ENCODE measurements at regions not wholly inside any gene's neighbourhood (a gene's known extent, or its start where the extent isn't known, plus 50 kb on each side); places are given as distances from the start of the nearest gene placed in this dataset.

DNA sequence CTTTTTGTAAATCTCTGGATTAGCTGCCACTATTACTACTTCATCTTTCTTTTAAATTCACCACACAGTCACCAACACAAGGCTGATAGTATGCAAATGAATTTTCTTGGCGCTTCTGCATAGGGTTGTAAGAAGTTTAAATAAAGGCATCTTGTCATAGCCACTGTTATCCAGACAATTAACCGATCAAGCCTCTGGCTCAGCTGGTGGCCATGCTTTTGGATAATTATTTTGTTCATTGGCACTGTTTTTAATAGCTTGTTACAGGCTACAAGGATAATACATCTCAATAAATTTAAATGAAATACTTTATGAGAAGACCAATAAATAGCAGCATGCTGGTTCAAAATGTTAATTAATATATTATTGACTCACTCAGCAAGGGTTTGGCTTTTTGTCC, 1261.0 kb downstream of the FAM181B start:
- no peak for DNase-seq (ENCODE audit: extremely low read depth in 1 of 2, low read depth in 1 of 2)

DNA sequence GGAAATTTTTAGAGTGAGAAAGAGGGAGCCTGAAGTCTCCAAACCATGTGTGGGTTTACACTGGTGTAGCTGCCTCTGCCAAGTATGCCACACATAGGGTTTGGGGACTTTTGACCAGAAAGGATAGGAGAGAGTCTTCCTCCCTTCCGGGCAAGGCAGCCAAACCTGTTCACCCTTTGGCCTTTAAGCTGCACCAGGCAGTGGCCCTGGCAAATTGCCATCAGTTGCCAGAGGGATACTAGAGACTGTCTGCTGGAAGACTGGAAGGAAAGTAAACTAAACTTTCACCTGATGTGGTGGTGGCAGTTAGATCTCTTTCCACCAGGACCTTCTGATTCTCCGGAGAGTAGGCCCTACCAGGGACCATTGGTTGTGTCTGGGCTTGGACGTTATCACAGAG, 1263.2 kb downstream of the FAM181B start:
- no peak for DNase-seq (ENCODE audit: extremely low read depth in 1 of 2, low read depth in 1 of 2)

DNA sequence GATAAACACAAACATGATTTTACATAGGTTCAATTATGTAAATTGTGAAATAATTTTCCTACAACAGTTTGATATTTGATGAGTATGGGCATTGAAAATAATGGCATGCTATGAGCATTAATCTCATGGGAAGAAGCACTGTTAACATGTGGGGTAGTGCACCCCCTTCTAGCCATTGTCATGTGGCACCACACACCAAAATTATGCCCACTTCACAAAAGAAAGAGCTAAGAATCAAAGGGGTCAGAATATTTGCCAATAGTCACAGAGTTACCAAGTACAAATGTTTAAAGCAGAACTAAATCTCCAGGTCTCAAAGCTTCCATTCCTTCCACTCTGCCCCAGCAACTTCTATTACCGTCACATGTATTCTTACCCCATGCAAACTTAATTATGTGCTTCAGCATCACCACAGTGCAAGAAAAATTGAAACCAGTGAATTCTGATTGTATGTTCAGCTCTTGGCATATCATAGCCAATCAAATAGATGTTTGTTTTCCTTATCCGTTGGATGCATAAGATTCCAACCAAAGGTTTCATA, 1273.8 kb downstream of the FAM181B start:
- DNase-seq (ENCODE audit: extremely low read depth in 1 of 2, low read depth in 1 of 2) = no peak

DNA sequence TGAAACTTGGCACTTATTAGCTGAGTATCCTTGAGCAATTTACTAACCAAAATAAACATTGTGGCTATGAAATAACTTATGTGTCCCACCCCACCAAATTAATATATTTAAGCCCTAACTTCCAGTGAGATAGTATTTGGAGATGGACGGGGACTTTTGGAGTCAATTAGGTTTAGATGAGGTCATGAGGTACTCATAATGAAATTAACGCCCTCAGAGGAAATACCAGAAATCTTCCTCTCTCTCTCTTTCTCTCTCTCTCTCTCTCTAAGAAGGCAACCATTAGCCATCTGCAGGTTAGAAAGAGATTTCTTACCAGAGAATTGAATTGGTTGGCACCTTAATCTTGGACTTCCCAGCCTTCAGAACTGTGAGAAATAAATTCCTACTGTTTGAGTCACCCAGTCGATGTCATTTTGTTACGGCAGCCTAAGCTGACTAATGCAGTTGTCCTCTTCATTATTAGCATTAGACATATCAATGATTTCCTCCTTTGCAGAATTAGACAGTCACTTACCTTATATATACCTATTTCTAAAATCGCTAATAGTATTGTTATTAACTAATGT, 1284.0 kb downstream of the FAM181B start:
- DNase-seq (ENCODE audit: extremely low read depth in 1 of 2, low read depth in 1 of 2) = no peak

DNA sequence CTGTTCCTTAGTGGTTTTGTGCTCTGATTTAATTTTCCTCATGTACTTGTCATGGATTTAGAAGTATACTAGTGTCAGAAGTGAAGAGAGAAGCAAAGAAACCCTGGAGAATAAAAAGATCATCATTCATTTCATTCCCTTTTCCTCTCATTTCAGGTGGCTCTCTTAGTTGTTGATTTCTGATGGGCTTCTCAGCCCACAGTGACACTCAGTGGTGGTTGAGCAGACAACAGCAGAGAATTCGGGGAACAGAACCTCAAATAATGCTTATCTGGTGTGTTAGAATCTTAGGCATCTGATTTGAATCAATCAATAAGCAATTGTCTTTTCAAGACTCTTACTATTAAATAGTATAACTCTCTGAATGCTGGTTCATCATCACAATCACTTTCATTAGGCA, 1289.4 kb downstream of the FAM181B start:
- no peak for DNase-seq (ENCODE audit: extremely low read depth in 1 of 2, low read depth in 1 of 2)

DNA sequence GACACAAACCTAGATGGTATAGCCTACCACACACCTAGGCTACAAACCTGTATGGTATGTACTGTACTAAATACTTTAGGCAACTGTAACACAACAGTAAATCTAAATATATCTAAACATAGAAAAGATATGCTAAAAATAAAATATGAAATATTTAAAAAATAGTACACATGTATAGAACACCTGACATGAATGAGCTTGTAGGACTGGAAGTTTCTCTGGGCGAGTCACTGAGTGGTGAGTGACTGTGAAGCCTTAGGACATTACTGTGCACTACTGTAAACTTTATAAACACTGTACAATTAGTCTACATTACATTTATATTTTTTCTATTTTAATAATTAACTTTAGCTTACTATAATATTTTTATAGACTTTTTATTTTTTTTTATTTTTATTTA, 1301.3 kb downstream of the FAM181B start:
- DNase-seq (ENCODE audit: extremely low read depth in 1 of 2, low read depth in 1 of 2) = no peak

DNA sequence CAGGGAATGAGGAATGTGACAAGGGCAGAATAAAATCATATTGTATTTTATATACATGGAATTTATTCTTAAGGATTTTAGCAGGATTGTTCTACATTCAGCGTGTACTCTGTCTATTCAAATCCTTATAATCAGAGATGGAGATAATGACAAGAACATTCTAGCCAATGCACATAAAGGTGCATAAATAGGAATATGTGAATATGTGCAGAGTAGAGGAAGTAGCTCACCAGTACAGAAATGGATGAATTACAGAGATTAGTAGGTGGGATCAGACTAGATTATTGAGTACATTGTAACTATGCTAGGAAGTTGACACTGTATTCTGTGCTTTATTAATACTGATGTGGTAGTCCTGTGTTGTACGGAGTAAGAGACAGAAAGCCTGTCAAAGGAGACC, 1308.8 kb downstream of the FAM181B start:
- no peak for DNase-seq (ENCODE audit: extremely low read depth in 1 of 2, low read depth in 1 of 2)

DNA sequence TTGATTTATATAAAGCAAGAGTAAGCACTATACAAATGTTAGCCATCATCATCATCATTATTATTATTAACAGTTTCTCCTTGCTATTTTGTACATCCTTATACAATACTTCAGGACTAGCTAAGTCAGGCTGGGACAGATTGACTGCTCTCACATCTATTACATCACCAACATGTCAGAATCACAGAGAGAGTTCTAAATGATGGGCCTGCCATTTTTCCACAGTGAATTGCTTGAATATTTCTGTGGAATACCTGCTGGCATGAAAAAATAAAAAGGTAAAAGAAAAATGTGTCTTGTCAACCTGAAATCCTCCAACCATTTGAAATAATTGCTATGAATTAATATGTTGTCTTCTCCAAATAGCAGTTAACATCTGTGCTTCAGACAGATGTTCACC, 1311.3 kb downstream of the FAM181B start:
- no peak for DNase-seq (ENCODE audit: extremely low read depth in 1 of 2, low read depth in 1 of 2)

DNA sequence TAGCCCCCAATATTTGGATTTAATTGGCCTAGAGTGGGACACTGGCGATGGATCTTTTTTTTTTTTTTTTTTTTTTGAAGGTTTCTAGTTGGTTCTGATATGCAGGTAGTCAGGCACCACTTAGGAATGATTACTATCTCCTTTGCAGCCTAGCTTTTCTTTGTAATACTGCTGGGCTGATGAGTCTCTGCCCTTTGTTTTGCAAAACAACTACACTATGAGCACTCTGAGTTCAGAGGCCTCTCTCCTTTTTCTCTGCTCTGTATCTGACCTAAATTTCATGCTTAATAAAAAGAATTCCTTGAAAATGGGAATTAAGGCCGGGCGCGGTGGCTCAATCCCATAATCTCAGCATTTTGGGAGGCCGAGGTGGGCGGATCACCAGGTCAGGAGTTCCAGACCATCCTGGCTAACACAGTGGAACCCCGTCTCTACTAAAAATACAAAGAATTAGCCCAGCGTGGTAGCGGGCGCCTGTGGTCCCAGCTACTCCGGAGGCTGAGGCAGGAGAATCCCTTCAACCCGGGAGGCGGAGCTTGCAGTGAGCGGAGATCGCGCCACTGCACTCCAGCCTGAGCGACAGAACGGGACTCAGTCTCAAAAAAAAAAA, 1312.3 kb downstream of the FAM181B start:
- DNase-seq (ENCODE audit: extremely low read depth in 1 of 2, low read depth in 1 of 2) = no peak

DNA sequence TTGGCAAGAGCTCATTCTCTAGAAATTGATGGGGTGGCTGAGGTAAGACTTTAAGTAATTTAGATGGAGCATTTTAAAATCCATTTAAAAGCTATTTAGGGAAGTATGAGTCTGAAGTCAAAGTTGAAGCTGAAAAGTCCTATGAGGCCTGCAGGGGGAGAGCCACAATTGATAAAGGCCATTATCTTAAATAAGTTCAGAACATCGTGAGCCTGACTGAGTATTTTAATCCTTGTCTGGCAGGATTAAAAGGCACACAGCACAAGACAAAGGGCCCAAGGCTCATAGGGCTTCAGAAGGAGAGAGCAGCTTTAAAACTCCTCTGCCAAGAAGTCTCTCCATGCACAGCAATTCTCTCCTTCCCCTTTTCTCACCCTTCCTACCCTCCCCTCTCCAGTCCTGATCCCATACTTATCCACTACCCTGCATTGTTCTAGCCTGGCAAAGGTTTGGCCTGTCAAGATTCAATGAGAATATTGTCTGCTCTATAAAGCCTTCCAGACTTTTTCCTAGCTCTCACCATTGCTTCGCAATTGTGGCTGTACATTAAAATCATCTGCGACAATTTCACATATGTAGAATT, 1312.9 kb downstream of the FAM181B start:
- DNase-seq (ENCODE audit: extremely low read depth in 1 of 2, low read depth in 1 of 2) = no peak

DNA sequence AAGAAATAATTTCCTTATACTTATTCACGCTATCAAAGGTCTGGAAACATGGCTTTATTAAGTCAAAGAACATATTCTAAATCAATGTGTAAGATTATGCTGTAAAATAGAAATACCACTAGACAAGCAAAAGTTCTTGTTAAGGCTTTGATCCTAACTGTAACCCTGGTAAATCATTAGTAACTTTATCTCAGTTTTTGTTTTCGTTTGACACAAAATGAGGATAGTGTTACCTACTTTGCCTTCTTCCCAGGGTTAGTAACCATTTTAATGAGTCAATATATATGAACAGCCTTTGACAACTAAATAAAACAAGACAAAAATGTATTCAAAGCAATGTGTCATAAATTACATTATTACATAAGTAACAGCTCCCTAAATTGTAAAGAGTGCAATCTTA, 1336.3 kb downstream of the FAM181B start:
- no peak for DNase-seq (ENCODE audit: extremely low read depth in 1 of 2, low read depth in 1 of 2)

DNA sequence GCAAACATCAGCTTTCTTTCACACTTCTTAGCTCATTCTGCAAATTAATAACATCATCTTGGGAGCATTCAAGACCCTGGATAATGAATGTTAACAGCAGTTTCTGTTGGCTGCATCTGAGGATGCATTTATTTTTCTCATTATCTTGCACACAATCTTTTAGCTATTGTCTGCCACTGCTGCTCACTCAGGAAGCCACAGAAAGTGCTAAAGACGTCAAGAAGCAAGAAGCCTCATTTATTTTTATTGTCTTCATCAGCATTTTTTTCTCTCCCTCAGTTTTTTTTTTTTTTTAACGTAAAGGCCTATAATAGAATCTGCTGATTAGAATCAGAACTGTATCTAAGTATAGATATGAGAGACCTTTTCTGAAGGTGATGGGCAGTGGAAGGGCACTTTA, 1339.4 kb downstream of the FAM181B start:
- no peak for DNase-seq (ENCODE audit: extremely low read depth in 1 of 2, low read depth in 1 of 2)

DNA sequence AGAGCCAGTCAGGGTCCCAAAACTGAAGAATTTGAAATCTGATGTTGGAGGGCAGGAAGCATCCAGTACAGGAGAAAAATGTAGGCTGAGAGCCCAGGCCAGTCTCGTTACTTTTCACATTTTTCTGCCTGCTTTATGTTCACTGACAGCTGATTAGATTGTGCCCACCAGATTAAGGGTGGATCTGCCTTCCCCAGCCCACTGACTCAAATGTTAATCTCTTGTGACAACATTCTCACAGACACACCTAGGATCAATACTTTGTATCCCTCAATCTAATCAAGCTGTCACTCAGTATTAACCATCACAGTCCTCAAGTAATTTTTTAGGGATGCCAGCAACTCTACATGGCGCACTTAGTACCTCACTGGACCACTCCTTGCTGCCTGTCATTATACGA, 1345.3 kb downstream of the FAM181B start:
- no peak for DNase-seq (ENCODE audit: extremely low read depth in 1 of 2, low read depth in 1 of 2)

DNA sequence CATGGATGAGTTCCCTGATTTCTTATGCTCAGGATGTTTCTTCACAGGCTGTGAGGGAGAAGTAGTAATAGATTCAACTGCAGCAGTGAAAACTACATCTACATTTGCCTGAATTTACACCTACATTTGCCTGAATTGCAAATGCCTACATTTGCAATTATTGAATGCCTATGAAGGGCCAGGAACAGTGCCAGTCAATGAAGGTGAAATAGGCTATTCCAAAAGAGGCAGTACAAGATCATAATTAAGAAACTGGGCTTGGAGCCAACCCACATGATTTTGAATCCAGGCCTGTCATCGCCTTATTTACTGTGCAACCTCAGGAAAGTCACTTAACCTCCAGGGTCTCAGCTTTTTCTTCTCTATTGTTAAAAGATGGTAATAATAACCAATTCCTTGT, 1353.3 kb downstream of the FAM181B start:
- no peak for DNase-seq (ENCODE audit: extremely low read depth in 1 of 2, low read depth in 1 of 2)

DNA sequence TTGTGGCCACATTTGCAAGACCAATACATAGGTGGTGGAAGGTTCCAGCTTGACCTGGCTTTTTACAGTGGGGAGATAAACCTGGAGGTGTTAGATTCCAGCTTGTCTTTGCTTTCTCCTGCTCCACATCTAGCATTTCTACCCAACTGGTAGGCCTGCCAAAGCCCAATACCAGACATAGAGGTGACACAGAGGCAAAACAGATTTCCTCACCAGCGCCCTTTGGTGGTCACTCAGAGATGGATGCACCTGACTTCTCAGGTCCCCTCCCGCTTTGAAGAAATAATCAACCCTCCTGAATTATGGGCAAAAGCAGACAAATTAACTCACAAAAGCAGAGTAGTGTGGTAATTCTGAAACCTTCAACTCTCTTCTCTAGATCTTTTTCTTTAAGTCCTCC, 1356.2 kb downstream of the FAM181B start:
- DNase-seq (ENCODE audit: extremely low read depth in 1 of 2, low read depth in 1 of 2) = no peak

DNA sequence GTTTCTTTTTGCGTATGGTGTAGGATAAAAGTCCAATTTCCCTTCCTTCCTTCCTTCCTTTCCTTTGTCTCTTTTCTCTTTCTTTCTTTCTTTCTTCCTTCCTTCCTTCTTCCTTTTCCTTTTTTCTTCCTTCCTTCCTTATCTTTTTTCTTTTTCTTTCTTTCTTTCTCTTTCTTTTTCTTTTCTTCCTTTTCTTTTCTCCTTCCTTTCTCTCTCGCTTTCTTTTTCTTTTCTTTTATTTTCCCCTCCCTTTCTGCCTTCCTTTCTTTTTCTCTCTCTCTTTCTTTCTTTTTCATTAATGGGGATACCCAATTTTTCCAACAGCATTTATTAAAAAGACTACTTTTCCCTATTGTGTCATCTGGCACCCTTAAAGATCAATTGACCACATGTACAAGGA, 1359.7 kb downstream of the FAM181B start:
- DNase-seq (ENCODE audit: extremely low read depth in 1 of 2, low read depth in 1 of 2) = no peak

DNA sequence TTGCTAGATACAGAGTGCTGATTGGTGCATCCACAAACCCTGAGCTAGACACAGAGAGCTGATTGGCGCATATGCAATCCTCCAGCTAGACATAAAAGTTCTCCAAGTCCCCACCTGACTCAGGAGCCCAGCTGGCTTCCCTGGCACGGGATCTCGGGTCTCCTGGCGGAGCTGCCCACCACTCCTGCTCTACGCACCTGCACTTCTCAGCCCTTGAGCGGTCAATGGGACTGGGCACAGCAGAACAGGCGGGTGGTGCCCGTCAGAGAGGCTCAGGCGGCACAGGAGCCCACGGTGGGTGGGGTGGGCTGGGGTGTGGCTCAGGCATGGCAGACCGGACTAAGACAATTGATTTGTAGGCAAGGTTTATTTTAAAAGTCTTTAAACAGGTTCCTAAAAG, 1365.5 kb downstream of the FAM181B start:
- DNase-seq (ENCODE audit: extremely low read depth in 1 of 2, low read depth in 1 of 2) = no peak

DNA sequence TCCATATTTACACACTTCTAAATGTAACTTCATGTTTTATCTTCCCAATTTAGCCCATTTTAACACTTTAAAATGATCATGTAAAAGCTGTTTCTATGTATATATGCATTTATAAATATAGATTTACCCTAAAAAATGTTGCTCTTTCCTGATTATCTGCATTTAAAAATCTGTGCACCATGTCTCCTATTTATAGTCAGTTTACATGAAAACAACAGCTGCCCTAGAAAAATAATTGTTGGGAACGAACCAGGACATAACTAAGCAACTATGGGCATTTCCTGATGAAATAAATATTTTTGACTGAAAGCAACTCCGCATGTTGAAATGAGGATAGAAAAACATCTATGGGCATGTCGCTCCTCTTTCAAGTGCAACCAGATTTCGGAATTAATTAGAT, 1368.2 kb downstream of the FAM181B start:
- no peak for DNase-seq (ENCODE audit: extremely low read depth in 1 of 2, low read depth in 1 of 2)

DNA sequence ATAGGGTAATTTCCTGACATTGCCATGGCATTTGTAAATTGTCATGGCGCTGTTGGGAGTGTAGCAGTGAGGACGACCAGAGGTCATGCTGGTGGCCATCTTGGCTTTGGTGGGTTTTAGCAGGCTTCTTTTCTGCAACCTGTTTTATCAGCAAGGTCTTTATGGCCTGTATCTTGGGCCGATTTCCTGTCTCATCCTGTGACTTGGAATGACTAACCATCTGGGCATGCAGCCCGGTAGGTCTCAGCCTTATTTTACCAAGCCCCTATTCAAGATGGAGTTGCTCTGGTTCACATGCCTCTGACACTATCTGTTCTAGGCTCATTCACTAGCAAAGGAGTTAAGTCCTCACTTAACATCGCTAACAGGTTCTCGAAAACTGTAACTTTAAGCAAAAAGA, 1374.2 kb downstream of the FAM181B start:
- DNase-seq (ENCODE audit: extremely low read depth in 1 of 2, low read depth in 1 of 2) = no peak

DNA sequence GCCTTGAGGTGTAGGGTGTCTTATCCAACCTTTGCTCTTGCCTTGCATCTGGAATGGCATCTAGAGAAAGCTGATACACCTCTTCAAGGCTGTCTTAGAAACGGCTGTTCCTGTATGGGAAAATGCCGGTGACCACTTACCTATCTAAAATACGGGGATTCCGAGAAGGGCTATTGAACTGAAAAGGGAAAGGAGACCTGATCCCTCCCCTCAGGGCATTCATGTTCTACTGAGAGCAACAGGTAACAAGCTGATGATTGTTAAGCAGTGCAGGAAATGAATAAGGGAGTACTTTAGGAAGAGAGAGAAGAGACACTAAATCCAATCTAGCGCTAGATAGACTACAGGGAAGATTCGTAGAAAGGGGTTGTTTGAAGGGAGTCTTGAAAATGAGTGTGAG, 1388.1 kb downstream of the FAM181B start:
- DNase-seq (ENCODE audit: extremely low read depth in 1 of 2, low read depth in 1 of 2) = no peak

DNA sequence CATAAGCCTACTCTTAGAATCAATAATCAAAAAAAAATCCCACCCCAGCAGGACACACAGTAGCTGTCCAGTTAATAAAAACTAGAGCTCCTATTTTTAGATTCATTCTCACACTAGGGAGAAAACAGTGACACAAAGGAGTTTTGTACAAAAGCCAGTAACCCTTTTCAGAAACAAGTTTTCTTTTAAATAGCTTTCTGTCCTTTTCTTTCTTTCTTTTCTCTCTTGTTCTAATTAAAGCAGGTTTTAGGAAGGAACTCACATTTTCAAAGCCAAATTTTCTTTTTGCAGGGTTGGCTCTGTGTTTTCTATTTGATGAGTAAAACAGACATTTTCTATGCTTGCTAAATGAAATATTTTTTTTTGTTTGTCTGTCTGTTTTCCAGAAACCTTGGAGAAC, 1390.7 kb downstream of the FAM181B start:
- DNase-seq (ENCODE audit: extremely low read depth in 1 of 2, low read depth in 1 of 2) = no peak

DNA sequence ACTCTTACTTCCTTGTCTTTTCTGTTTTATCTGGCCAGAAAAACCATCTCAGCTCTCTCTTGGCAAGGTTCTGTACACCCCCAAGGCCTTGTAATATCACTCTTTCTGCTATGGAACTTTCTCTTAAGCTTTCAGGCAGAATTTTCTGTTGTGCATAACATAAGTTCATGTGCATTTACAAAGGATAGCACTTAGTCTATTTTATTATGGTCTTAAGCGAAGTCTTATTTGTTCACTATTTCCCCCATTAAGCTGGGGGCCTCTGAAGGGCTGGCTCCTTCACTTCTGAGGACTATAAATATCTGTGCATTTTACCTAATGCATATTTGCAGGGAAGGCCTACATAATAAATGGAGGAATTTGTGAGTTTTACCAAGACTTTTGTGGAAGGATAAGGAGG, 1393.4 kb downstream of the FAM181B start:
- DNase-seq (ENCODE audit: extremely low read depth in 1 of 2, low read depth in 1 of 2) = no peak

DNA sequence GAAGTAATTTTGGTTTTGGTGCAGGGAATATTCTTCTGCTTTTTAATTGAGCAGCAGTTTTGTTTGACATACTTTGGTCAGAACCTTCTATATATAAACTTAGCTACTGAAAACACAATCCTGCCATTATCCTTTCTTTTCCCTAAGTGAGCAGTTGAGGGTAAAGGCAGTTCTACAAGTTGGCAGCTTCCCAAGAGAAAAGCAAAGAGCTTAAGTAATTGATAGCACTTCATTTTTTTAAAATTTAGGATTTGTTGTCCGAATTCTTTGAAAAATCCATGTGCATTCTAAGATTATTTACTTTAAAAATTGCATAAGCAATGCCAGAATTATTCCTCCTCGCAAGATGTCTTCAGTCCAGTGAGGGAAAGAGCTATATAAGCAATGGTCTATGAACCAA, 1394.1 kb downstream of the FAM181B start:
- no peak for DNase-seq (ENCODE audit: extremely low read depth in 1 of 2, low read depth in 1 of 2)

Data from activated CD8-positive, alpha-beta memory T cell treated with anti-CD3 and anti-CD28 coated beads for 1 hour (primary cell).